NCI-H2081 treated with DMSO at 0.1 percent for 48 hours (cell line): ENCODE measurements at regions not wholly inside any gene's neighbourhood (a gene's known extent, or its start where the extent isn't known, plus 50 kb on each side); places are given as distances from the start of the nearest gene placed in this dataset.
"Not testable (repeated sequence)": the region's sequence is repeated elsewhere in the genome, so short reads cannot be mapped to it uniquely, and the experiment has no call there.

Experiments
- DNase-seq: peaks from one replicate; lab custom pipeline; 2025; lab: John Stamatoyannopoulos, UW

GRCh38 chr12:9367828-9368227, 159.6 kb upstream of the PZP start:
- no peak for DNase-seq

DNA sequence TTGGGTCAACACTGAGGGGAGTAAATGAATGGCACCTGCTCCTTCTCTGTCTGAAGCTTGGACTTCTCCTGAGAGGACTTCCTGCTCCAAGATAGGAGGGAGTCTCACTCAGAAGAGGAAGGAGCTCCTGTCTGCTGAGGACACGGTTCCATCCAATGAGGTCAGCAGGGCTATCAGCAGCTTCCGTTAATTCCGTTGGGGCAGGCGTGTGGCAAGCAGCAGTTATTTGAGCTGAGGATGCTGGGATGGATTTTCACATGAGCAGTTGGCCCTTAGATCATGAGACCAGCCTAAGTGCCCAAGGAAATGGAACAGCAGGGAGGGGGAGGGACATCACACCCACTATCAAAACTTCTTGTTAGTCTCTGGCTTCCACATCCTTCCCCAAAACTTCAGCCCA, 159.0 kb upstream of the PZP start:
- DNase-seq, result no peak

GRCh38 chr12:9365296-9365695, 157.1 kb upstream of the PZP start:
- DNase-seq, result no peak

- no peak for DNase-seq
Measured at GRCh38 chr12:9364224-9365176, 156.3 kb upstream of the PZP start.

- DNase-seq, result no peak
Measured at GRCh38 chr12:9363145-9363544, 154.9 kb upstream of the PZP start.

DNA sequence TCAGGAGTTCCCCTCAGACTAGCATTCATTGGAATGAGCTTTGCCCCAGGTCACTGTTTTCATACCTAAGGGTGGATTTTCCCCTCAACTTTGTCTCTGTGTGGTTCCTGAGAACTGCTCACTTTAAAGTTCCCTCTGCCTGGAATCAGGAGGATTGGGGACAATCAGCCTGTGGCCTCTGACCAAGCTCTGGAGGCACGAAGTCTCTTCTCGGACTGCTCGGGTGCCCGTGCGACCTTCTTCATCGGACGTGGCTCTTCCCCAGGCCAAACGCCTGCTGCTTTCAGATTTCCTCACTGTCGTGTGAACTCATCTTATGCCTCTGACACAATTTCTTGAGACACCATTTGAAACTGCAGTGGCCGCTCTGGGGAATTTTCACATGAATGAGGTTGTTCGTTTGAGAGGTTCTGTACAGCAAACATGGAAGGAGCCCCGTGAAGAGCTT, 153.7 kb upstream of the PZP start:
- DNase-seq, result no peak

- not testable (repeated sequence) for DNase-seq
Measured at GRCh38 chr12:9354009-9354754, 146.0 kb upstream of the PZP start.

DNA sequence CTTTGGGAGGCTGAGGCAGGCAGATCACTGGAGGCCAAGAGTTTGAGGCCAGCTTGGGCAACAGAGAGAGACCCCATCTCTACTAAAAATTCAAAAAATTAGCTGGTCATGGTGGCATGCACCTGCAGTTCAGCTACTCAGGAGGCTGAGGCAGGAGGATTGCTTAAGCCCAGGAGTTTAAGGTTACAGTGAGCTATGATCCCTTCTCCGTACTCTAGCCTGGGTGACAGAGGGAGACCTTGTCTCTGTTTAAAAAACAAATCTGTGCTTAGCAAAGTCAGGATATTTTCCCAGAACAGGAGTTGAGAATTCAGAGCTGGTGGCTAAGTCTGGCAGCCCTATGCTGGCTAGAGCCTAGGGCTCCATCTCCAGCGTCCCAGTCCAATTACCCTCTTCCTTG, 142.9 kb upstream of the PZP start:
- DNase-seq, result no peak

- DNase-seq, result no peak
Measured at GRCh38 chr12:9349888-9350885, 142.0 kb upstream of the PZP start.

DNA sequence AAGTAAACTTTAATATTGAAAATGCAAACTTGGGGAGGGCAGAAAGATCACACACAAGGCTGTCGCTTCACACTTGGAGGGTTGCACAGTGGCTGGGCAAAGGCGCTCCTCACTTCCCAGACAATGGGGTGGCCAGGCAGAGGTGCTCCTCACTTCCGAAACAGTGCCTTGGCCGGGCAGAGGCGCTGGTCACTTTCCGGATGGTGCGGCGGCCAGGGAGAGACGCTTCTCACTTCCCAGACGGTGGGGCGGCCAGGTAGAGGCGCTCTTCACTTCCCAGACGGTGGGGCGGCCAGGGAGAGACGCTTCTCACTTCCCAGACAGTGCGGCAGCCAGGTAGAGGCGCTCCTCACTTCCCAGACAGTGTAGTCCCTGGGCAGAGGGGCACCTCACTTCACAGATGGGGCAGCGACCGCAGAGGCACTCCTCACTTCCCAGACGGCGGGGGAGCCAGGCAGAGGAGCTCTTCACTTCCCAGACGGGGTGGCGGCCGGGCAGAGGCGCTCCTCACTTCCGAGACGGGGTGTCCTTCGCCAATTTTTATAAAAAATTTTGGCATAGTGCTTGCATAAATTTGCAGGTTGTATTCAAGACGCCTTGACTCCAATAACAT, 140.8 kb upstream of the PZP start:
- no peak for DNase-seq

DNA sequence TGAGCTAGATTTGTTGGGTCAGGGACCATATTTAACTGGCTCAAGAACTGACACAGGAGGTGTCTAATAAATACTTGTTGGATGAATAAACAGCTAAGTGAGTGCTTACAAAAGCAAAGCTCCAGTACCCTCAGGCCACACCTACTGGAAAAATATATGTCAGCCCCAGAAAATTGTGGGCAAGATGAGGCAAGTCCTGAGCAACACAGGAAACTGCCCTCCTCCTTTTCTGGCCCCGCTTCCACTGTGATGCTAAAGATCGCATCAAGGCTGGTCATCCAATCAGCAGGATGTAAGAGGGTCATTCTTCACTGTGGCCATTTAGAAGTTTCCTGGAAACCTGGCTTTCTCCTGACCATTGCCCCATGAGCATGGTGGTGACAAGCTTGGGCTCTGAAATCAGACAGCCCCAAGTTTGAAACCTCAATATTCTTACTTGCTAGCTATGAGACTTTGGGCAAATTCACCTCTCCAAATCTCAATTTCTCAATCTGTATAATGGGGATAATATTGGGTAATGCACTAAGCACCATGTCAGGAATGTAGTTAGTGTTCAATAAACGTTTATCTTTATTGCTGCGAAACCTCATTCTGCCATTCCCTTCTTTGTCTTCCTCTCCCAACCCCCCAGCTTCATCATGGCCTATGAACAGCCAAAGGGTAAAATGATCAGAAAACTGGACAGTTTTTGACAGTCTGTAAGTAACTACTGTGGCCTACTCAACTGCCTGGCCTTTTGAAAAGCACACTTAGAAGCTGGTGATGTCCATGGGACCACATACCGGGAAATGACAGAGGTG, 139.3 kb upstream of the PZP start:
- DNase-seq, result no peak

GRCh38 chr12:9346866-9347327, 138.7 kb upstream of the PZP start:
- DNase-seq, result no peak

GRCh38 chr12:9345171-9345570, 137.0 kb upstream of the PZP start:
- DNase-seq, result no peak

- no peak for DNase-seq
Measured at GRCh38 chr12:9344541-9344940, 136.3 kb upstream of the PZP start.

GRCh38 chr12:9343731-9344130, 135.5 kb upstream of the PZP start:
- DNase-seq, result no peak

DNA sequence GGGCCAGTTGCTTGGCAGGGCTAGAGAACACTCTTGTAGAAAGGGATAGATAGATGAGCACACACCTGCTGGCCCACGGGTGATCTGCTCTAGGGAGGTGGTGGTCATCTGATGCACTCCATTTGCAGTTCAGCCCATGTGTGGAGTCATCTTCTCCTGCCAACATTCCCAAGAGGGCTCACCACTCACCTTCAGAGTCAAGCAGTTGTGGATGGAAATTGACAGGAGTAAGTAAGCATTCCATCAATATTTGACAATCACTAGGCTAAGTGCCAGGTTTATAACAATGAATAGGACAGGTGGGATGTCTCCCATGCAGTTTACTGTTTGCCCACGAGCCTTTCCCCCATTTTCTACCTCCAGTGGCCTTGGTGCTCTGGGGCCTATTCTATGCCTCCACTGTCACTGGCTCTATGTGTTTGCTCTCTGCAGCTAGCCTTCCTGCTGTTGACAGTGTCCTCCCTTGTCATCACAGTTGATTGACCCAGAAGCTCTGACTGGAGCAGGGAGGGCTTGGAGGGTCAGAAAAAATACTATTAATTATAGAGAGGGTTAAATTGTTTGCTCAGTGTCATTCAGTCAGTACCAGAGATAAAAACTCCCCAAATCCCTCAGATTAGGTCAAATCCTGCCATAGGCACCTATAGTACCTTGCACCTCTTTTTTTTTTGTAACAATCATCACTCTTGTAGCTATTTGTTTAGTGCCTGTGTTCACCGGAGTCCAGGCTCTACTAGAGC, 134.6 kb upstream of the PZP start:
- no peak for DNase-seq

- no peak for DNase-seq
Measured at GRCh38 chr12:9341260-9341585, 133.0 kb upstream of the PZP start.

DNA sequence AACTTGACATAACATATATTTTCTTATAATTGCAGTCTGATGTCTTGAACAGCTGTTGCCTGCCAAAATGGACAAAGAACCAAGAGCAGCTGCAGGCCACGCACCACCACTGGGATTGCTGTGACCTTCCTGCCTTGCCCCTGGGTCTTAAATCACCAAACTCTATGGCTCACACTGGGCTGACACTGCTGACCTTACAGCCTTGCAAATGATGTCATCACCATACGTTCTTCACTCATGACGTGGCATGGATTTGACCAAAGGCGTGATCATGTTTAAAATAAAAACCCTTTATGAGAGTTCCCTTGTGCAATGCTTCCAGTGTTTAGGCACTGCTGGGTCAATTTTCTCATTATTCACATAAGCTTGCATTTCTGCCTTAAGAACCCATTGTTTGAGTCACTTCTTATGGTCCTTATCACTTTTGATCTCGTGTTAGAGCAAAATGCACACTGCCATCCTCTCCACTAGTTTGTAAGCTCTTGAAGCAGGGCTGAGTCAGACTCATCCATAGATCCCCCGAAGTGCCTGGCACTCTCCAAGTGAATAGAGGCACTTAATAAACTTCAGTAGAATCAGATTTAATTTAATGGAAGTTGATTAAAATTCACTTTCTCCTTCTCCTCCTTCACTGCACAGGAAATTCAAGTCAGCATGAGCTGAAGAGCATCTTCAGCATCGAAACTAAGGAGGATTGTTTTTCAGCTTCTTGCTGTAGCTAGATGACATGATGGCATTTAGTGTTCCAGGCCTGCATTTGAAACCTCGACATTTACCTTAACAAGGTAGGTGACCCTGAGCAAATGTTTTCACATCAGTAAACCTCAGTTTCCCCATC, 132.4 kb upstream of the PZP start:
- no peak for DNase-seq

DNA sequence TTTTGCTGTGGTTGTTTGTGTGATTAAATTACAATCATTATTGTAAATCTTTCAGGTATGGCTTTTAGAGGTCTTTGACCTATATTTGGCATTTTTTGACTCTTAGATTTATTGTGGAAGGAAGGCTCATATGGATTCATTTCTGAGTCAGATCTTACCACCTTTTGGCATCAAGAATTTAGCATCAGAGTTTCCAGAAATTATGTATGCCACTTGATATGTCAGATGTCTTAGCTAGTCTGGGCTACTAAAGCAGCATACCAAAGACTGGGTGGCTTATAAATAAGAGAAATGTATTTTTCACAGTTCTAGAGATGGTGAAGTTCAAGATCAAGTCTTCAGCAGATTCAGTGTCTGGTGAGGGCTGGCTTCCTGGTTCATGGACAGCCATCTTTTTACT, 129.5 kb upstream of the PZP start:
- DNase-seq, result no peak
